SIG-M5 (cell line): ENCODE measurements at regions not wholly inside any gene's neighbourhood (a gene's known extent, or its start where the extent isn't known, plus 50 kb on each side); places are given as distances from the start of the nearest gene placed in this dataset.
"Not testable (repeated sequence)": the region's sequence is repeated elsewhere in the genome, so short reads cannot be mapped to it uniquely, and the experiment has no call there.

Experiments used
- DNase-seq: peaks from one replicate; lab custom pipeline; 2025; lab: John Stamatoyannopoulos, UW

GRCh38 chr9:2279138-2279537, 264.0 kb downstream of the SMARCA2 start:
- not testable (repeated sequence) for DNase-seq

GRCh38 chr9:2281031-2281802, 266.1 kb downstream of the SMARCA2 start:
- DNase-seq, result no peak

- DNase-seq, result no peak
These were observed 266.6 kb downstream of the SMARCA2 start for GRCh38 chr9:2281803-2282185.

GRCh38 chr9:2284770-2285169, 269.6 kb downstream of the SMARCA2 start:
- DNase-seq, result no peak

GRCh38 chr9:2285416-2286332, 270.5 kb downstream of the SMARCA2 start:
- DNase-seq, result no peak

GRCh38 chr9:2286333-2286705, 271.2 kb downstream of the SMARCA2 start:
- no peak for DNase-seq

GRCh38 chr9:2286825-2287455, 271.8 kb downstream of the SMARCA2 start:
- no peak for DNase-seq

GRCh38 chr9:2288309-2288708, 273.2 kb downstream of the SMARCA2 start:
- no peak for DNase-seq

GRCh38 chr9:2289263-2289662, 274.1 kb downstream of the SMARCA2 start:
- no peak for DNase-seq

GRCh38 chr9:2290382-2290781, 275.2 kb downstream of the SMARCA2 start:
- DNase-seq, result no peak

- no peak for DNase-seq
These were observed 277.0 kb downstream of the SMARCA2 start for GRCh38 chr9:2291980-2292704.

GRCh38 chr9:2292733-2293132, 277.6 kb downstream of the SMARCA2 start:
- no peak for DNase-seq

GRCh38 chr9:2297771-2298170, 282.6 kb downstream of the SMARCA2 start:
- no peak for DNase-seq

- DNase-seq, result no peak
These were observed 283.1 kb downstream of the SMARCA2 start for GRCh38 chr9:2298217-2298616.

- DNase-seq, result no peak
These were observed 284.2 kb downstream of the SMARCA2 start for GRCh38 chr9:2299156-2299842.

- no peak for DNase-seq
These were observed 284.7 kb downstream of the SMARCA2 start for GRCh38 chr9:2299843-2300205.

GRCh38 chr9:2300325-2300724, 285.2 kb downstream of the SMARCA2 start:
- no peak for DNase-seq

GRCh38 chr9:2302606-2303005, 287.5 kb downstream of the SMARCA2 start:
- DNase-seq, result no peak

- DNase-seq, result no peak
These were observed 287.9 kb downstream of the SMARCA2 start for GRCh38 chr9:2303056-2303455.

- DNase-seq, result no peak
These were observed 292.3 kb downstream of the SMARCA2 start for GRCh38 chr9:2307480-2307879.

GRCh38 chr9:2311920-2312319, 296.8 kb downstream of the SMARCA2 start:
- no peak for DNase-seq

- no peak for DNase-seq
These were observed 298.4 kb downstream of the SMARCA2 start for GRCh38 chr9:2313512-2313911.
